ENCODE measurements at regions not wholly inside any gene's neighbourhood (a gene's known extent, or its start where the extent isn't known, plus 50 kb on each side); places are given as distances from the start of the nearest gene placed in this dataset.

DNA sequence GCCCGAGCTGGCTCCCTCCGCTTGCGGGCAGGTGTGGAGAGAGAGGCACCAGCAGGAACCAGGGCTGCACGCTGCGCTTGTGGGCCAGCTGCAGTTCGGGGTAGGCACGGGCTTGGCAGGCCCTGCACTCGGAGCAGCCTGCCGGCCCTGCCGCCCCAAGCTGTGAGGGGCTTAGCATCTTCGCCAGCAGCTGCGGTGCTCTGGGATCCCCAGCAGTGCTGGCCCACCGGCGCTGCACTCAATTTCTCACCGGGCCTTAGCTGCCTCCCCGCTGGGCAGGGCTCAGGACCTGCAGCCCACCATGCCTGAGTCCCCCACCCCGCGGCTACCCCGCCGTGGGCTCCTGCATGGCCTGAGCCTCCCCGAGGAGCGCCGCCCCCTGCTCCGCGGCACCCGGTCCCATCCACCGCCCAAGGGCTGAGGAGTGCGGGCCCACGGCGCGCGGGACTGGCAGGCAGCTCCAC is 434.4 kb upstream of the RGPD4 start:
- Mint-ChIP-seq H3K27me3 (ENCODE audit: insufficient read depth, unreplicated experiment) (no peaks in the 10 kb centered on the region), H3K4me3 (ENCODE audit: unreplicated experiment) (no peak overlapping the region), H3K36me3 (ENCODE audit: insufficient read depth, unreplicated experiment) (no peaks in the 10 kb centered on the region), H3K4me1 (ENCODE audit: insufficient read depth, unreplicated experiment) (no peaks in the 10 kb centered on the region), H3K27ac (ENCODE audit: low read depth, unreplicated experiment) (no peak overlapping the region), H3K9me3 (ENCODE audit: unreplicated experiment) (peaks cover 11% of the 10 kb centered on the region)
- CTCF ChIA-PET, result interaction anchor here (0.7 kb wide), 1 partner anchor 25 kb away, joined by 3 read pairs; no protein-coding TSS in a partner anchor
- intact Hi-C loops (cut with micrococcal nuclease), result no loop called here
- TF ChIP-seq, protein P1, sequence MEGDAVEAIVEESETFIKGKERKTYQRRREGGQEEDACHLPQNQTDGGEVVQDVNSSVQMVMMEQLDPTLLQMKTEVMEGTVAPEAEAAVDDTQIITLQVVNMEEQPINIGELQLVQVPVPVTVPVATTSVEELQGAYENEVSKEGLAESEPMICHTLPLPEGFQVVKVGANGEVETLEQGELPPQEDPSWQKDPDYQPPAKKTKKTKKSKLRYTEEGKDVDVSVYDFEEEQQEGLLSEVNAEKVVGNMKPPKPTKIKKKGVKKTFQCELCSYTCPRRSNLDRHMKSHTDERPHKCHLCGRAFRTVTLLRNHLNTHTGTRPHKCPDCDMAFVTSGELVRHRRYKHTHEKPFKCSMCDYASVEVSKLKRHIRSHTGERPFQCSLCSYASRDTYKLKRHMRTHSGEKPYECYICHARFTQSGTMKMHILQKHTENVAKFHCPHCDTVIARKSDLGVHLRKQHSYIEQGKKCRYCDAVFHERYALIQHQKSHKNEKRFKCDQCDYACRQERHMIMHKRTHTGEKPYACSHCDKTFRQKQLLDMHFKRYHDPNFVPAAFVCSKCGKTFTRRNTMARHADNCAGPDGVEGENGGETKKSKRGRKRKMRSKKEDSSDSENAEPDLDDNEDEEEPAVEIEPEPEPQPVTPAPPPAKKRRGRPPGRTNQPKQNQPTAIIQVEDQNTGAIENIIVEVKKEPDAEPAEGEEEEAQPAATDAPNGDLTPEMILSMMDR (IDR thresholded peaks at IDR 0.05; ENCODE audit: unreplicated experiment), result no peak
- no peak for DNase-seq (ENCODE audit: unreplicated experiment)
- no TSS peak for BruUV-seq (replicated peaks)
- POLR2A ChIA-PET, result no interaction called here

DNA sequence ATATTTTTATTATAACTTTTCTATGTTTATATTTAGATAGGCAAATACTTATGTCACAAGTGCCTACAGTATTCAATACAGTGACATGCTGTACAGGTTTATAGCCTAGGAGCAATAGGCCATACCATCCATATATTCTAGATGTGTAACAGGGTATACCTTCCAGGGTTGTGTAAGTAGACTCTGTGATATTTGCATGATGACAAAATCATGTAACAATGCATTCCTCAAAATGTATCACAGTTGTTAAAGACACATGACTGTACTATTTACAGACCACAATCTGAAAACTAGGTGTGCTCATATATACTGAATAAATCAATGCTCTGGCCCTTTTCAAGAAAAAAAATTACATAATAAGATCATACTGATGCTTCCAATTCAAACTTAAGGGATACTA is 433.2 kb upstream of the RGPD4 start:
- BruUV-seq (replicated peaks), result no TSS peak
- no peak overlapping the region for H3K27ac Mint-ChIP-seq (ENCODE audit: low read depth, unreplicated experiment)
- ChIA-PET POLR2A (no interaction called here), CTCF (interaction anchor here (0.6 kb wide), 1 partner anchor 905 kb away, joined by 3 read pairs; no protein-coding TSS in a partner anchor)
- TF ChIP-seq, protein P1 (IDR thresholded peaks at IDR 0.05; ENCODE audit: unreplicated experiment), result no peak
- no peaks in the 10 kb centered on the region for H3K27me3 Mint-ChIP-seq (ENCODE audit: insufficient read depth, unreplicated experiment)
- no peaks in the 10 kb centered on the region for H3K9me3 Mint-ChIP-seq (ENCODE audit: unreplicated experiment)
- H3K4me3 Mint-ChIP-seq (ENCODE audit: unreplicated experiment), result no peak overlapping the region
- DNase-seq (ENCODE audit: unreplicated experiment), result no peak
- no peaks in the 10 kb centered on the region for H3K4me1 Mint-ChIP-seq (ENCODE audit: insufficient read depth, unreplicated experiment)
- no peaks in the 10 kb centered on the region for H3K36me3 Mint-ChIP-seq (ENCODE audit: insufficient read depth, unreplicated experiment)
- intact Hi-C loops (cut with micrococcal nuclease), result no loop called here

DNA sequence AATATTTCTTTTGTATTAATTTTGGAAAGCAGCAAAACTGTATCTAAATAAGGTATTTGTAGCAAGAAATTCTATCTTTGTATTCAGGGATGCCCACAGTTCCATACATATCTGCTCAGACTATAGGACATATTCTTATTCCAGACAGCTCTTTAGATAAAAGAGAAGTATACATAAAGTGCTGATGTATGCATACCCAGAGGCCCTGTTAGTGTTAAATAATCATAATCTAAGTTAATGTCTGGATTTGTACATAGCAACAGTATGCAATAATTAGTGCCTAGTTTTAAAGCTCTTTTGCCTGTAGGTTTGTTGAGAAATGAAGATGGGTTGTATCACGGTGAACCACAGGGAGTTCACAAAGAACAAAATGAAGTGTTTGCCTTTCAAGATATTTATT is 428.0 kb upstream of the RGPD4 start:
- intact Hi-C loops (cut with micrococcal nuclease), result no loop called here
- BruUV-seq (replicated peaks), result no TSS peak

DNA sequence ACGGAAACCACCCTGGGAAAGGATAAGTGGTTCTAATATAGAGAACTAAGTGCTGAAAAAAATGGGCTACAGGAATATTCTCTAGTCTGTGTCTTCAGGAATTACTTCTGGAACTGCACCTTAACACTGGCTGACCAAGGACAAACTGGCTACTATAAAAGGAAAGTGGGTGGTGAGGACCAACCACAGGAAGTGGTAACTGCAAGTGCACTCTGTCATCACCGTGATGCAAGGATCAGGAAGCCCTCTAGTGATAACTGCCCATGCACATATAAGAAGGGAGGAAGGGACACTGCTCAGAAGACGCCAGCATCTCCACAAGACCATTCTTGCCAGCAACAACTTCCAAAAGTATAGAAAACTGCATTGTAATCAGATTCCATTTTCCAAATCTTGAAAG is 424.4 kb upstream of the RGPD4 start:
- BruUV-seq (replicated peaks), result no TSS peak
- H3K4me1 Mint-ChIP-seq (ENCODE audit: insufficient read depth, unreplicated experiment), result no peaks in the 10 kb centered on the region
- H3K27ac Mint-ChIP-seq (ENCODE audit: low read depth, unreplicated experiment), result no peak overlapping the region
- POLR2A ChIA-PET, result no interaction called here
- no peaks in the 10 kb centered on the region for H3K27me3 Mint-ChIP-seq (ENCODE audit: insufficient read depth, unreplicated experiment)
- CTCF ChIA-PET, result no interaction called here
- H3K36me3 Mint-ChIP-seq (ENCODE audit: insufficient read depth, unreplicated experiment), result no peaks in the 10 kb centered on the region
- intact Hi-C loops (cut with micrococcal nuclease), result loop anchor here (10.0 kb wide), 1 partner anchor 538 kb away; no protein-coding TSS in a partner anchor
- no peaks in the 10 kb centered on the region for H3K9me3 Mint-ChIP-seq (ENCODE audit: unreplicated experiment)
- TF ChIP-seq, protein P1 (IDR thresholded peaks at IDR 0.05; ENCODE audit: unreplicated experiment), result no peak
- DNase-seq (ENCODE audit: unreplicated experiment), result no peak
- no peak overlapping the region for H3K4me3 Mint-ChIP-seq (ENCODE audit: unreplicated experiment)

More for the DNA sequence above, 428.0 kb upstream of the RGPD4 start:
- Mint-ChIP-seq H3K4me1 (ENCODE audit: insufficient read depth, unreplicated experiment) (no peaks in the 10 kb centered on the region), H3K4me3 (ENCODE audit: unreplicated experiment) (no peak overlapping the region), H3K9me3 (ENCODE audit: unreplicated experiment) (no peaks in the 10 kb centered on the region), H3K36me3 (ENCODE audit: insufficient read depth, unreplicated experiment) (no peaks in the 10 kb centered on the region), H3K27me3 (ENCODE audit: insufficient read depth, unreplicated experiment) (no peaks in the 10 kb centered on the region), H3K27ac (ENCODE audit: low read depth, unreplicated experiment) (no peak overlapping the region)
- no peak for DNase-seq (ENCODE audit: unreplicated experiment)
- TF ChIP-seq, protein P1 (IDR thresholded peaks at IDR 0.05; ENCODE audit: unreplicated experiment), result no peak
- POLR2A ChIA-PET, result no interaction called here
- CTCF ChIA-PET, result interaction anchor here (0.6 kb wide), 1 partner anchor 177 kb away, joined by 3 read pairs; no protein-coding TSS in a partner anchor

All from MCF 10A (cell line).